Stimulated activated effector memory CD8-positive, alpha-beta T cell treated with anti-CD3 and anti-CD28 coated beads, Interleukin-12 subunit alpha, Interleukin-12 subunit beta, amount 100 ng/mL, for 72 hours (primary cell): ENCODE measurements at regions not wholly inside any gene's neighbourhood (a gene's known extent, or its start where the extent isn't known, plus 50 kb on each side); places are given as distances from the start of the nearest gene placed in this dataset.

Source experiments
- ATAC-seq: fragments of 150-1000 bp; cut with Tn5 transposase; 2 replicates; pipeline ENCODE4 v1.10.0; 2021
- DNase-seq, 2 donors: peaks; one replicate each; pipeline ENCODE4 v3.0.0; 2021 to 2022; ENCODE audit warnings: low spot score in 2 of 2
- H3K27ac Mint-ChIP-seq: one replicate; pipeline ENCODE4 v1.8.0; 2022; ENCODE audit warnings: mild to moderate bottlenecking, mixed read lengths
- H3K36me3 Mint-ChIP-seq: one replicate; pipeline ENCODE4 v1.8.0; 2022; ENCODE audit warnings: mild to moderate bottlenecking, mixed read lengths
- H3K4me1 Mint-ChIP-seq: one replicate; pipeline ENCODE4 v1.8.0; 2022; ENCODE audit warnings: mixed read lengths
- H3K4me3 Mint-ChIP-seq: one replicate; pipeline ENCODE4 v1.8.0; 2022; ENCODE audit warnings: mild to moderate bottlenecking, mixed read lengths
- H3K9me3 Mint-ChIP-seq: one replicate; pipeline ENCODE4 v1.8.0; 2022; ENCODE audit warnings: mixed read lengths

DNA sequence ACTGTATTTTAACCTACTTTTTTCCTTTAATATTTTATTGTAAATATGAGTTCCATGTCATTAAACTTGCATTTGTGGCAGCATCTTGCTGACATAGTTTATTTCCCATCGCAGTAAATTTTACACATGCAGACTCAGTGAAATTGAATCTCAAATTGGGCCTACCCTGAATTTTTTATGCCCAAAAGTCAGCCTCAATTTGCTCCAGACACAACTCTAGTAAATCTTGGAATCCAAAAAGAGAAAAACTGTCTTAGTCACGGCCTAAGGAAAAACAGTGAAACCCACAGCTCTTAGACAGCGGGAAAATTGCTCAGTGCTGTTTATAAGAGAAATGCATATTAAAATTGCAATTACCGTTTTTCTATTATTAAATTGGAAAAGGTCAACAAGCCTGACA is 85.3 kb upstream of the PCSK2 start:
- H3K4me1 Mint-ChIP-seq, result no peaks in the 10 kb centered on the region
- ATAC-seq, result no peak
- H3K4me3 Mint-ChIP-seq, result no peak overlapping the region
- H3K27ac Mint-ChIP-seq, result no peak overlapping the region
- no peak for DNase-seq
- no peaks in the 10 kb centered on the region for H3K9me3 Mint-ChIP-seq
- no peaks in the 10 kb centered on the region for H3K36me3 Mint-ChIP-seq

DNA sequence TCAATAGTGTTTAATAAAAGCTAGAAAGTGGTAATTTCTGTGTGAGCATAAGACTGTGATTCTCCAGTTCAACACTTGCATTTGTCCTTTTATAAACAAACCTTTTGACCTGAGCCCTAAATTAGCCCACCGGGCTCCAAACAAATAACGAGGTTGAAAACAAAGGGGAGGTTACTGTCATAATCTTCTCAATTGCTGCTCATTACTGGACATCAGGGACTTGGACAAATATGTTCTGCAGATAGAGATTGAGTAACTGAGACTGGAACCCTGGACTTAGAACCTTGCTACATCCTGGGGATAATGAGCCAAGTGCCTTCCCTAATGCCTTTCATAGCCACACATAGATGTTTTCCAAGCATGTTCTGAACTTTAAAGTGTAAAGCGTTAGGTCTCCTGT is 84.2 kb upstream of the PCSK2 start:
- Mint-ChIP-seq H3K4me1 (no peaks in the 10 kb centered on the region), H3K9me3 (no peaks in the 10 kb centered on the region), H3K27ac (no peak overlapping the region), H3K36me3 (no peaks in the 10 kb centered on the region), H3K4me3 (no peak overlapping the region)
- DNase-seq (no peak), ATAC-seq (no peak)

DNA sequence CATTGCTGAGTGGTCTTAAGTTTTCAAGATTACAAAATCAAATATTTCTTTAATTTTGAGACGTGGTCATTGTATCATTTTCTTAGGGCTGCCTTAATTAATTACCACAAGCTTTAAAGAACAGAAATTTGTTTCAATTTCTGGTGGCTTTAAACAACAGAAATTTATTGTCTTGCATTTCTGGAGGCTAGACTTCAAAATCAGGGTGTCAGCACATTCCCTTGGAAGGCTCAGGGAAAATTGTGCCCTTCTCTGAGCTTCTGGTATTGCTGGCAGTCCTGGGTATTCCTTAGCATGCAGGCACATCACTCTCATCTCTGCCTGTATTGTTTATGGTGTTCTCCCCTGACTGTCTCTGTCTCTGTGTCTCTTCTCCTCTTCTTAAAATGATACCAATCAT is 76.0 kb upstream of the PCSK2 start:
- ATAC-seq (no peak), DNase-seq (no peak)
- Mint-ChIP-seq H3K36me3 (no peaks in the 10 kb centered on the region), H3K4me3 (no peak overlapping the region), H3K4me1 (no peaks in the 10 kb centered on the region), H3K27ac (no peak overlapping the region), H3K9me3 (peaks cover 3% of the 10 kb centered on the region)

DNA sequence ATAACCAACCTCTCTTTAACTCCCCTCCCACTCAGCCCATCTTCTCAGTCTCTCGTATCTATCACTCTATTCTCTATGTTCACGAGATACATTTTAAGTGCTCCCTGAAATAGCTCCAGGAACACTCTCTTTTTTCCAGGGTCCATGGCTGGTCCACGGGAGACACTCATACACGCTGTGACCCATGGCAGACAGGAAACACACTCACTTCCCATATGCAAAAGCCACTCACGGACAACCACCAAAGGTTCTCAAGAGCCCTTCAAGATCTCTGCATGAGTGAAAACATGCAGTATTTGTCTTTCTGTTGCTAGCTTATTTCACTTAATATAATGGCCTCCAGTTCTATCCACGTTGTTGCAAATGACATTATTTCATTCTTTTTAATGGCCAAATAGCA is 71.4 kb upstream of the PCSK2 start:
- ATAC-seq, result no peak
- no peaks in the 10 kb centered on the region for H3K9me3 Mint-ChIP-seq
- H3K4me3 Mint-ChIP-seq, result no peak overlapping the region
- no peaks in the 10 kb centered on the region for H3K36me3 Mint-ChIP-seq
- no peak overlapping the region for H3K27ac Mint-ChIP-seq
- no peaks in the 10 kb centered on the region for H3K4me1 Mint-ChIP-seq
- DNase-seq, result no peak

DNA sequence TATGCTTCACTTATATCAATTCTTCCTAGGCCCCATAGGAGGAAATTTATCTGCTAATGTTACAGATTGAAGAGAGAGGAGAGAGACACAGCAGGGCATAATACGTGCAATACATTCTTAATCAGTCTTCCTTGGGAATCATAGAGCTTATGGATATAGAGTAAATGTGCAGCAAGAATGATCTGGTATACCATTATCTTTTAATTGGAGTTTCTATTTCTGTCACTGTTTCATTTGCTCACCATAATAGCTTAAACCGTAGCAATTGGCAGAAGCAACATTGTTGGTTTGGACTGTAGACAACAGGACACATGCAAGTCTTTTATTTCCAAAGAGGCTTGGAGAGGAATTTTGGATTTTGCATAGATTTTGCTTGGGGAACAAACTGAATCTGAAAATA is 68.1 kb upstream of the PCSK2 start:
- Mint-ChIP-seq H3K36me3 (no peaks in the 10 kb centered on the region), H3K27ac (no peak overlapping the region), H3K9me3 (peaks cover 5% of the 10 kb centered on the region), H3K4me3 (no peak overlapping the region), H3K4me1 (no peaks in the 10 kb centered on the region)
- DNase-seq, result no peak
- no peak for ATAC-seq

DNA sequence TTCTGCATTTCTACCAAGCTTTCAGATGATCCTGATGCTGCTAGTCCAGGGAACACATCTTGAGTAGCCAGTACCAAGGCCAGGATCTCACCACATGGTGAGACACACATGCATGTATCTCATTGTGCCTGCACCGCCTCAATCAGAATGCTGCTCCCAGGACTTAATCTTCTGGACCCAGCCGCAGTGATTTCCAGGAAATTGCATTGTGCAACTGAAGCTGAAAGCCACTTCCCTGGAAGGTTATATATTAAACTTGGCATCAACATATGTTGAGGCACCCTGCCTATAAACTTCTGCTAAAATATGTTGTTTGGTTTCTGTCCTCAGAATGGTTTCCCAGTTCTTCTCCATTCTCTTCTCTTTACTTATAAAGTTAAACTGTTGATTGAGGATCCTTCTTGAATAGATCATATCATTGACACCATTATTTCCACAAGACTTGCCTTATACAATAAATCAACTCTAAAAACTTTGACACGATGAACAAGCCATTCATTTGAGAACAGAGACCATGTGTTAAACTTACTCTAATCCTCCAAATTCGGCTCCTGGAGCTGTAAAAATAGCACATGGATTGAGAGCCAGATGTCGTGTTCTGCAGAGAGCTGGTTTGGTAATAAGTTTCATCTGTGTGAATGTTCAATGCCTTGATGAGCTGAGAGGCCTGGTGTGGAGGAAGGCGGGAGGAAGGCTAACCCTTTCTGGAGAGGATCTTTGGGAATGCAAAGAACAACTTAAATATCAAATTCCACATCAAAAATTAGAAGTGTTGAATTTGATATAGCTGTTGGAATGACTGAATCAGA is 65.0 kb upstream of the PCSK2 start:
- H3K4me1 Mint-ChIP-seq, result no peaks in the 10 kb centered on the region

DNA sequence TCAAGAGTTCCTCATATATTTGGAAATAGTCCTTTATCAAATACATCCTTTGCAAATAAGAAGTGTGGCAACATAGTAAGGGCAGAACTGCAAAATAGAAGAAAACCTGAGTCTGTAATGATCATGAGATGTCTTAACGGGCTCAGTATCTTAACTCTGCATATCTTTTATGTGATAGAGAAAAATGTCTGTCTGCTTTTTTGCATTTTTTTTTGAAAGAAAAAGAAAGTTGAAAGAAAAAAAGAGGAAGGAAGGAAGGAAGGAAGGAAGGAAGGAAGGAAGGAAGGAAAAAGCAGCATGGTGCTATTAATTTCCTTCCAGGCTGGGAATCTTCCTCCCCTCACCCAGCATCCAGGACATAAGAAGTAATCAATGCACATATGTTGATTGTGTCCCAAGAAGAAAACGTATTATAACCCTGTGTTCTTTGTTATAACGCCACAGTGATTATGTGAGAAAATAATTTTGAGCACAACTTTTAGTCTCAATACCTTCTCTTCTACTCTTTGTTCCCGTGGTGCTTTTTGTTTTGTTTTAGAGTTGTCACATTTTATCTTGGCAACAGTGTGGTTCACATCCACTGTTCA is 58.7 kb upstream of the PCSK2 start:
- DNase-seq (no peak), ATAC-seq (no peak)
- Mint-ChIP-seq H3K4me1 (no peaks in the 10 kb centered on the region), H3K9me3 (peaks cover 9% of the 10 kb centered on the region), H3K27ac (no peak overlapping the region), H3K36me3 (no peaks in the 10 kb centered on the region), H3K4me3 (no peak overlapping the region)

More for the DNA sequence above, 65.0 kb upstream of the PCSK2 start:
- Mint-ChIP-seq H3K27ac (no peak overlapping the region), H3K36me3 (no peaks in the 10 kb centered on the region), H3K4me3 (no peak overlapping the region), H3K9me3 (peaks cover 5% of the 10 kb centered on the region)
- ATAC-seq, result no peak
- DNase-seq, result no peak

DNA sequence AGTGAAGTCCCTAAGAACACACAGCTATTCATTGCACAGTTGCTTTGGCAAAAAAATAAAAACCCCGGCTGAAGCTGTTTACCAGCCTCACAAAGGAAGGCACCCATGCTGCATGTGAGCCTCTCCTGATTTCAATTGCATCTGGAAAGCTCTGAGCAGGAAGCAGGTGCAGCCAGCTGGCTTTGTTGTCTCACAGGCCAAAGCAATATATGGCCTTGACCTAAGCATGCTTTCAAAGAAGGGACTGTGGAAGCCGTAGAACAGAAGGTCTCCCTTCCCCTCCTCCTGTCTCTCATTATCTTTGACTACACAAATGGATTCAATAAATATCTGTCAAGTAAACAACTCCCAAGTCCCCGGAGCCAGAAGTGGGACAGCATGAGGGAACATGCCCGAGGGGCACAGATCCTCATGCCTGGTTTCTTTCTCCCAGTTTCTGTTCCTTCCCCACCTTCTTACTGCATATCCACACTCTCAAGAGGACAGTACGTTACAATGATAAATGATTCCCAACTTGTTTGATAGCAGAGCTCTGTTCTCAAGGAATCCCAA is 57.2 kb upstream of the PCSK2 start:
- Mint-ChIP-seq H3K4me1 (no peaks in the 10 kb centered on the region), H3K36me3 (no peaks in the 10 kb centered on the region), H3K27ac (no peak overlapping the region), H3K9me3 (peaks cover 9% of the 10 kb centered on the region), H3K4me3 (no peak overlapping the region)
- no peak for DNase-seq
- ATAC-seq, result no peak

DNA sequence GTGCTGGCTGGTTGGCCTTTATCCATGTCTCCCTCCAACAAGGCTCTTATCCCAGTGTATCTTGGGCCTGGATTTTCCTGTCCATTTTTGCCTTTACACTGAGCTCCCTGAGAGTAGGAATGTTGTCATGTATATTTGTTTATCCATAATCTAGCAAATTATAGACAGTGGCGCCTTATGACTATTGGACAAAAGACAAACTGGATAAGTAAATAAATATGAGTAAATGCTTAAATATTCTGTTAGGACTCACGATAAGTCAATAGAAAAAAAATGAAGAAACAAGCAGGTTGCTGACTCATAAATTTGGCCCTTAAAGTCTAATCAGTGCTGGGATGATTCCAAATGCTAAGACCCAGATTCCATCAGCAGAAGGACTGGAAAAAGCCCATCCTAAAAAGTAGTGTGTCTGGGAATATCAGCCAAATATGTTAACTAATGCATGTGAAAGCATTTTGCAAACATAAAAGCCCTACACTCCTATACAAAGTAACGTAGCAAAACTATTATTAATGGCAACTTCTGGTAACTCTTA is 55.0 kb upstream of the PCSK2 start:
- H3K9me3 Mint-ChIP-seq, result peaks cover 9% of the 10 kb centered on the region
- ATAC-seq, result no peak

DNA sequence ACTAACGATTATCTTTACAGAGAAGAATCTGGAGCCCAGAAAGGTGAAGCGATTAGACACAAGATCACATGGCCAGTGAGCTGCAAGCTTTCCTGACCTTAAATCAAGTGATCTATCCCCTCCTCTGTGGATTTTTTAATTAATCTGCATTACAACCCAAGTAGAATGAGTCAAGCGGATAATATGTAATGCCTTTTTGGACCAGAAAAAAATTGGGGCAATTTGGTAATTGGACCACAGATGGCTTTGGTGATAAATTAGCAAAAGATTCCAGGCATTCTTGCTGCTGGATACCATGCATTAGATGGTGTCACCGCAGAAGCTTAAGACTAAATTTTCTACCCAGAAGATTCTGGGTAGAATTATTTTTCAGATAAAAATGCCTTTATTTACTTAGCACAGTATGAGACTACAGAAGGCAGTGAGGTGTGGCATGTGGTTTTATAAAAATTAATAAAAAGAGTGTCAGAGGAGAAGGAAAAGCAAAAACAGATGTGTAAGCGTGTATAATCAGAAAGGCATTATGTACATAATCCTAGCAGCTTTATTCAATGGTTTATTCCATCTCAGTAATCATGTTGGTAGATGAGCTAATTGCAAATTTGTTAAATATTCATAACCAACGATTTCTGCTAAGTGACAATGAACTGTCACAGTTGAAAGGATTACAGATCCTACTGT is 53.9 kb upstream of the PCSK2 start:
- no peaks in the 10 kb centered on the region for H3K4me1 Mint-ChIP-seq

More for the DNA sequence above, 55.0 kb upstream of the PCSK2 start:
- H3K27ac Mint-ChIP-seq, result no peak overlapping the region
- H3K4me1 Mint-ChIP-seq, result no peaks in the 10 kb centered on the region
- no peak for DNase-seq
- H3K36me3 Mint-ChIP-seq, result no peaks in the 10 kb centered on the region
- H3K4me3 Mint-ChIP-seq, result no peak overlapping the region

More for the DNA sequence above, 53.9 kb upstream of the PCSK2 start:
- Mint-ChIP-seq H3K4me3 (no peak overlapping the region), H3K36me3 (no peaks in the 10 kb centered on the region), H3K9me3 (peaks cover 9% of the 10 kb centered on the region), H3K27ac (no peak overlapping the region)
- DNase-seq (no peak), ATAC-seq (no peak)
